GM18508 (cell line): ENCODE measurements at regions not wholly inside any gene's neighbourhood (a gene's known extent, or its start where the extent isn't known, plus 50 kb on each side); places are given as distances from the start of the nearest gene placed in this dataset.

Experiments used
- ATAC-seq: cut with Tn5 transposase; IDR thresholded peaks from one replicate; pipeline ENCODE4 v1.9.1; 2021; ENCODE audit warnings: moderate number of reproducible peaks; ENCODE audit not compliant: insufficient read depth, unreplicated experiment

GRCh38 chr6:165884813-165885765 is 222.0 kb upstream of the PDE10A start:
- ATAC-seq = peak; percentile 92

- ATAC-seq = no peak
These were observed 221.0 kb upstream of the PDE10A start for GRCh38 chr6:165883851-165884640.

GRCh38 chr6:165881806-165882205 is 218.8 kb upstream of the PDE10A start:
- no peak for ATAC-seq

GRCh38 chr6:165880686-165881085 is 217.6 kb upstream of the PDE10A start:
- ATAC-seq = no peak

GRCh38 chr6:165877773-165878172 is 214.7 kb upstream of the PDE10A start:
- ATAC-seq = no peak

- no peak for ATAC-seq
These were observed 214.2 kb upstream of the PDE10A start for GRCh38 chr6:165877192-165877591.

GRCh38 chr6:165876588-165876987 is 213.5 kb upstream of the PDE10A start:
- ATAC-seq = no peak

- ATAC-seq = no peak
These were observed 212.9 kb upstream of the PDE10A start for GRCh38 chr6:165875946-165876345.

GRCh38 chr6:165873976-165874375 is 210.9 kb upstream of the PDE10A start:
- no peak for ATAC-seq

- no peak for ATAC-seq
These were observed 209.8 kb upstream of the PDE10A start for GRCh38 chr6:165872811-165873210.

GRCh38 chr6:165872311-165872710 is 209.3 kb upstream of the PDE10A start:
- no peak for ATAC-seq

- ATAC-seq = no peak
These were observed 208.5 kb upstream of the PDE10A start for GRCh38 chr6:165871571-165871970.

- no peak for ATAC-seq
These were observed 206.5 kb upstream of the PDE10A start for GRCh38 chr6:165869526-165869925.

- no peak for ATAC-seq
These were observed 201.9 kb upstream of the PDE10A start for GRCh38 chr6:165864925-165865324.

- no peak for ATAC-seq
These were observed 201.2 kb upstream of the PDE10A start for GRCh38 chr6:165864218-165864617.

- ATAC-seq = no peak
These were observed 200.8 kb upstream of the PDE10A start for GRCh38 chr6:165863801-165864200.

- no peak for ATAC-seq
These were observed 199.8 kb upstream of the PDE10A start for GRCh38 chr6:165862813-165863212.

- ATAC-seq = no peak
These were observed 198.2 kb upstream of the PDE10A start for GRCh38 chr6:165861226-165861625.

GRCh38 chr6:165858586-165858985 is 195.5 kb upstream of the PDE10A start:
- ATAC-seq = no peak

GRCh38 chr6:165855856-165856255 is 192.8 kb upstream of the PDE10A start:
- ATAC-seq = no peak

GRCh38 chr6:165854863-165855593 is 192.0 kb upstream of the PDE10A start:
- no peak for ATAC-seq
